ENCODE measurements at regions not wholly inside any gene's neighbourhood (a gene's known extent, or its start where the extent isn't known, plus 50 kb on each side); places are given as distances from the start of the nearest gene placed in this dataset.

GRCh38 chr16:62135446-62135845, 99.2 kb upstream of the CDH8 start:
- no peak for TF ChIP-seq CTCF (optimal IDR thresholded peaks at IDR 0.05 in 1 of 3, IDR thresholded peaks at IDR 0.05 in 1 of 3, conservative IDR thresholded peaks at IDR 0.05 in 1 of 3; ENCODE audit: extremely low read depth in 1 of 3, insufficient read depth in 2 of 3, low read length in 3 of 3)
- TF ChIP-seq EZH2 (IDR thresholded peaks at IDR 0.05; ENCODE audit: low read length) = no peak

Data from keratinocyte (primary cell).